Stomach (tissue), 8 donors: ENCODE measurements at regions not wholly inside any gene's neighbourhood (a gene's known extent, or its start where the extent isn't known, plus 50 kb on each side); places are given as distances from the start of the nearest gene placed in this dataset.

Experiments
- DNase-seq, 2 donors: peaks; one replicate each; pipeline versions ENCODE4 v3.0.0 to v3.0.0-alpha.2; 2013 to 2019
- H3K27ac ChIP-seq, 5 donors: fragments of 200-600 bp in 4 of 5; sonication (generic) in 4 of 5; one replicate each; pipeline ENCODE4 v1.5.1; 2013 to 2019; ENCODE audit warnings: mild to moderate bottlenecking in 1 of 5, moderate library complexity in 1 of 5
- H3K27me3 ChIP-seq, 3 donors: fragments of 200-600 bp; sonication (generic); one replicate each; pipeline ENCODE4 v1.5.1; 2017 to 2019; ENCODE audit warnings: mixed run types in 1 of 3
- H3K36me3 ChIP-seq, 4 donors: fragments of 200-600 bp; sonication (generic); 1 replicate in 3 of 4; 2 replicates in 1 of 4; pipeline ENCODE4 v1.5.1; 2016 to 2019
- H3K4me1 ChIP-seq, 4 donors: fragments of 200-600 bp; sonication (generic); one replicate each; pipeline ENCODE4 v1.5.1; 2016 to 2019
- H3K4me3 ChIP-seq, 4 donors: fragments of 200-600 bp; sonication (generic) in 3 of 4; one replicate each; pipeline ENCODE4 v1.5.1; 2016 to 2019; ENCODE audit warnings: mild to moderate bottlenecking in 1 of 4
- H3K9me3 ChIP-seq, 4 donors: fragments of 200-600 bp; sonication (generic); one replicate each; pipeline ENCODE4 v1.5.1; 2016 to 2019
- CTCF ChIP-seq, 7 experiments: fragments of 450-650 bp in 4 of 7; fragments of 200-600 bp in 3 of 7; sonication (generic) in 3 of 7; IDR thresholded peaks; one replicate each; pipeline ENCODE4 v1.5.1; 2016 to 2019; ENCODE audit warnings: antibody characterized with exemption in 7 of 7, control low read depth in 2 of 7, mild to moderate bottlenecking in 1 of 7
- EP300 ChIP-seq: sonication (generic); formaldehyde crosslinking; IDR thresholded peaks from one replicate; pipeline ENCODE4 v1.6.1; 2017; ENCODE audit warnings: antibody characterized with exemption
- POLR2A ChIP-seq, 4 donors: fragments of 450-650 bp; IDR thresholded peaks; one replicate each; pipeline ENCODE4 v1.6.1; 2016; ENCODE audit warnings: antibody characterized with exemption in 4 of 4, control low read depth in 2 of 4, mild to moderate bottlenecking in 1 of 4, moderate library complexity in 1 of 4
- POLR2AphosphoS5 ChIP-seq, 3 donors: sonication (generic); formaldehyde crosslinking; IDR thresholded peaks; one replicate each; pipeline ENCODE4 v1.6.1; 2016; ENCODE audit warnings: antibody characterized with exemption in 3 of 3
- WGBS, 5 donors: extraction: QIAGEN DNeasy Blood & Tissue Kit in 3 of 5; methylation state at CpG; one replicate each; pipeline versions ENCODE4 v1.1.5 to v1.1.7; 2013 to 2018; 5-methylcytosine and 5-hydroxymethylcytosine counted together
- intact Hi-C: fragments of 100-400 bp; cut with DNase I; formaldehyde crosslinking; loops from one replicate; pipeline ENCODE4 v1.15.1; 2023; ENCODE audit warnings: low total_unique reads
- donor health status: healthy with polysubstance abuse.
- donor health status: Bipolar disorder and iron deficiency.
- donor health status: healthy.

GRCh38 chr3:106629215-106629832, 747.9 kb upstream of the CCDC54 start:
- Histone ChIP-seq H3K4me1 (no peaks in the 10 kb centered on the region), H3K36me3 (no peaks in the 10 kb centered on the region), H3K4me3 (no peak overlapping the region), H3K27ac (no peak overlapping the region), H3K9me3 (peaks cover 0 to 3% (median 2%) of the 10 kb centered on the region in 4 donors), H3K27me3 (no peaks in the 10 kb centered on the region)
- intact Hi-C loops: no loop called here
- 33 to 40% (median 38%) methylated on average over 2 of the region's 2 CpGs for WGBS, 5 donors
- TF ChIP-seq CTCF (IDR thresholded peaks at IDR 0.05): no peak
- no peak for TF ChIP-seq EP300
- TF ChIP-seq POLR2AphosphoS5 (IDR thresholded peaks at IDR 0.05): no peak
- TF ChIP-seq POLR2A (IDR thresholded peaks at IDR 0.05): no peak
- no peak for DNase-seq

- Histone ChIP-seq H3K4me3 (no peak overlapping the region), H3K4me1 (no peaks in the 10 kb centered on the region), H3K27me3 (no peaks in the 10 kb centered on the region), H3K36me3 (no peaks in the 10 kb centered on the region), H3K27ac (no peak overlapping the region), H3K9me3 (no peaks in the 10 kb centered on the region)
- 84 to 92% (median 88%) methylated on average over 11 of the region's 11 CpGs for WGBS, 5 donors
- TF ChIP-seq POLR2A (IDR thresholded peaks at IDR 0.05) (no peak), POLR2AphosphoS5 (IDR thresholded peaks at IDR 0.05) (no peak), EP300 (no peak), CTCF (IDR thresholded peaks at IDR 0.05) (no peak)
- intact Hi-C loops: no loop called here
- DNase-seq: no peak
Measured at GRCh38 chr3:106631373-106632108, 745.7 kb upstream of the CCDC54 start.

- WGBS, 5 donors: 78 to 91% (median 80%) methylated on average over 3 of the region's 3 CpGs
- no peaks in the 10 kb centered on the region for H3K9me3 ChIP-seq
- H3K4me1 ChIP-seq: no peaks in the 10 kb centered on the region
- no peak overlapping the region for H3K27ac ChIP-seq
- intact Hi-C loops: no loop called here
- H3K4me3 ChIP-seq: no peak overlapping the region
- H3K36me3 ChIP-seq: no peaks in the 10 kb centered on the region
- no peaks in the 10 kb centered on the region for H3K27me3 ChIP-seq
- TF ChIP-seq CTCF (IDR thresholded peaks at IDR 0.05) (no peak), POLR2AphosphoS5 (IDR thresholded peaks at IDR 0.05) (no peak), EP300 (no peak), POLR2A (IDR thresholded peaks at IDR 0.05) (no peak)
- DNase-seq: no peak
Measured at GRCh38 chr3:106635271-106635670, 742.0 kb upstream of the CCDC54 start.

- no peak for DNase-seq
- 61 to 73% (median 69%) methylated on average over 3 of the region's 3 CpGs for WGBS, 5 donors
- H3K36me3 ChIP-seq: no peaks in the 10 kb centered on the region
- no peak overlapping the region for H3K4me3 ChIP-seq
- no peaks in the 10 kb centered on the region for H3K27me3 ChIP-seq
- intact Hi-C loops: no loop called here
- TF ChIP-seq POLR2AphosphoS5 (IDR thresholded peaks at IDR 0.05) (no peak), CTCF (IDR thresholded peaks at IDR 0.05) (no peak), EP300 (no peak), POLR2A (IDR thresholded peaks at IDR 0.05) (no peak)
- H3K27ac ChIP-seq: no peak overlapping the region
- no peaks in the 10 kb centered on the region for H3K9me3 ChIP-seq
- H3K4me1 ChIP-seq: no peaks in the 10 kb centered on the region
Measured at GRCh38 chr3:106635826-106636225, 741.4 kb upstream of the CCDC54 start.
